GM12865 (cell line): ENCODE measurements at regions not wholly inside any gene's neighbourhood (a gene's known extent, or its start where the extent isn't known, plus 50 kb on each side); places are given as distances from the start of the nearest gene placed in this dataset.

Source experiments
- DNase-seq: peaks from one replicate; pipeline ENCODE4 v3.0.0; 2010; ENCODE audit warnings: low read depth
- H3K4me3 ChIP-seq: 2 replicates; pipeline ENCODE4 v1.5.1; 2011; ENCODE audit warnings: mild to moderate bottlenecking, low read depth, low read length, control low read depth
- CTCF ChIP-seq: IDR thresholded peaks from 2 replicates; pipeline ENCODE4 v1.5.1; 2011; ENCODE audit warnings: low read length, control low read depth, low read depth, inconsistent platforms; ENCODE audit not compliant: insufficient read depth; ENCODE audit errors: missing control alignments

- no peak for DNase-seq
- H3K4me3 ChIP-seq: no peak overlapping the region
- TF ChIP-seq CTCF: no peak
These were observed 194.7 kb upstream of the BMPER start for GRCh38 chr7:33710608-33711007.

GRCh38 chr7:33711231-33712019 is 193.9 kb upstream of the BMPER start:
- no peak for TF ChIP-seq CTCF
- DNase-seq: no peak
- no peak overlapping the region for H3K4me3 ChIP-seq

GRCh38 chr7:33712020-33712414 is 193.3 kb upstream of the BMPER start:
- no peak for DNase-seq
- no peak for TF ChIP-seq CTCF
- no peak overlapping the region for H3K4me3 ChIP-seq

- TF ChIP-seq CTCF: no peak
- H3K4me3 ChIP-seq: no peak overlapping the region
- no peak for DNase-seq
These were observed 191.1 kb upstream of the BMPER start for GRCh38 chr7:33714208-33714607.

- peak; percentile 47 for TF ChIP-seq CTCF
- peak; percentile 27 for DNase-seq
These were observed 188.5 kb upstream of the BMPER start for GRCh38 chr7:33716581-33717477.

GRCh38 chr7:33719059-33719581 is 186.2 kb upstream of the BMPER start:
- H3K4me3 ChIP-seq: no peak overlapping the region
- no peak for DNase-seq
- TF ChIP-seq CTCF: no peak

More at GRCh38 chr7:33716581-33717477, 188.5 kb upstream of the BMPER start:
- no peak overlapping the region for H3K4me3 ChIP-seq
